Stimulated activated CD8-positive, alpha-beta memory T cell treated with anti-CD3 and anti-CD28 coated beads, Interleukin-4, amount 100 ng/mL, for 48 hours (primary cell): ENCODE measurements at regions not wholly inside any gene's neighbourhood (a gene's known extent, or its start where the extent isn't known, plus 50 kb on each side); places are given as distances from the start of the nearest gene placed in this dataset.

Source experiments
- DNase-seq: peaks from one replicate; pipeline ENCODE4 v3.0.0-alpha.2; 2020

GRCh38 chr13:39100996-39101738 lies 62.9 kb downstream of the NHLRC3 start:
- DNase-seq, result no peak

- no peak for DNase-seq
These were observed 64.8 kb downstream of the NHLRC3 start for GRCh38 chr13:39102981-39103490.

DNA sequence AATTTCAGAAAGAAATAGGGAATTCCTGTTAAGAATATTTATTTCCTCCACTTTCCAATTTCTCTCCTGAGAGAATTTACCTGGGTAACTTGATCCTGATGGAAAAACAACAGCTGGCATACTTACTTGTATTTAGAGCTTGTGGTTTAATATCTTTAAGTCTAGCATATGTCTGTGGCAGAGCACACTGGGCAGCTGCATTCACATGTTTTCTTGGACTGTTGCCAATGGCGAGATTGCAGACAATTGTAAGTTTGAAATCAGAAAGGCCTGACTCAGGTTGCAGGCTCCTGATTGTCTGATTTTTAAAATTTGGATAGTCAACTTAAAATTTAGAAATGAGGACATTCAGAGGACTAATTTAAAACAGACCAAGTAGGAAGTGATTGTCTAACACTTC lies 66.9 kb downstream of the NHLRC3 start:
- DNase-seq, result no peak

- no peak for DNase-seq
These were observed 68.2 kb downstream of the NHLRC3 start for GRCh38 chr13:39106216-39107005.

- no peak for DNase-seq
These were observed 69.3 kb downstream of the NHLRC3 start for GRCh38 chr13:39107561-39107960.

GRCh38 chr13:39108783-39109182 lies 70.5 kb downstream of the NHLRC3 start:
- no peak for DNase-seq

DNA sequence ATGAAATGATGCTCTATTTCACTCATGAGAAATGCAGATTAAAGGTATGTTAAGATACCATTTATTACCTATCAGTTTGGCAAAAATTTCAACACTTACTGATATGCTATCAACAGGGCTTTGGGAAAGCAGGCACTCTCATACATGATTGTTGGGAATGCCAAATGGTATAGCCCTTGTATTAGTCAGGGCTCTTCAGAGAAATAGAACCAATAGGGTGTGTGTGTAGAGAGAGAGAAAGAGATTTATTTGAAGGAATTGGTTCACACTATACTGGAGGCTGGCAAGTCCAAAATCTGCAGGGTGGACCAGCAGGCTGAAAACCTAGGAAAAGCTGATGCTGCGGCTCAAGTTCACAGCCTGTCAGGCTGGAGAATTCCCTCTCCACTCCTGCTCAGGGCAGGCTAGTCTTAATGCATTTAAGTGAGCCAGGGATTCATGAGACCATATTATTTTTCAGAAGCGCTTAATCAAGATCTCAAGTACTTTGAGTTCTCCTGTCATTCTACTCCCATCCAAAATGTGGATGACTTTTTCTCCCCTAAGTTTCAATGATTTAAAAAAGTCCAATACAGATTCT lies 72.4 kb downstream of the NHLRC3 start:
- no peak for DNase-seq

GRCh38 chr13:39111145-39111544 lies 72.9 kb downstream of the NHLRC3 start:
- no peak for DNase-seq

DNA sequence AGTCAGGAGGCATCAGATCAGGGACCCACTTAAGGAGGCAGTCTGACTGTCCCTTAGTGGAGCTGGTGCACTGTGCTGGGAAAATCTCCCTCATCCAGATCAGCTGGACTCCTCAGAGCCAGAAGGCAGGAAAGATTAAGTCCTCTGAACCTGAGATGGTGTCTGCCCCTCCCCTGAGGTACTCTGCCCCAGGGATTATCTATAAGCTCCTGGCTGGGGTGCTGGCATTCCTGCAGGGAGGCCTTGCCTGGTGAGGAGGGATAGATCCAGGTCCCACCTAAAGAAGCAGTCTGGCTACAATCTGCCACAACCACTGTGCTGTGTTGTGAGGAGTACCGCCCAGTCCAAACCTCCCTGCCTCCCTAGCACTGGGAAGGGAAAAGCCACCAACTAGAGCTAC lies 81.2 kb downstream of the NHLRC3 start:
- DNase-seq, result no peak

GRCh38 chr13:39123578-39123977 lies 85.3 kb downstream of the NHLRC3 start:
- DNase-seq, result no peak

DNA sequence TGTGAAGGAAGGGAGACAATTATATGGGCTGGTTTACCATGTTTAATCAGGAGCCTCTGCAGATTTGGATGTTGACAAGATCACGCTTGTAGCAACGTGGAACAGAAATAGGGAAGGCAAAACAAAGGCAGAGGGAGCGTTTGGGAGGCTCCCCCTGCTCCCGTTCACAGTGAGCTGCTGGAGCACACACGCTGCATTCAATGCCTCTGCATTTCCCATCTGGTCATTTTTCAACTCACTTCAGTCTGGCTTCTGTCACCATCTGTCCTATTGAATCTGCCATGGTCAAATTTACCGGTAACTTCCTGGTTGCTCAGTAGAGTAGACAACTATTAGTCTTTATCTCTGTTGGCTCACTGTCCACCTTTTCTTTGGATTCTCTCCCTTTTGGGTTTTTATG lies 91.0 kb downstream of the NHLRC3 start:
- no peak for DNase-seq

DNA sequence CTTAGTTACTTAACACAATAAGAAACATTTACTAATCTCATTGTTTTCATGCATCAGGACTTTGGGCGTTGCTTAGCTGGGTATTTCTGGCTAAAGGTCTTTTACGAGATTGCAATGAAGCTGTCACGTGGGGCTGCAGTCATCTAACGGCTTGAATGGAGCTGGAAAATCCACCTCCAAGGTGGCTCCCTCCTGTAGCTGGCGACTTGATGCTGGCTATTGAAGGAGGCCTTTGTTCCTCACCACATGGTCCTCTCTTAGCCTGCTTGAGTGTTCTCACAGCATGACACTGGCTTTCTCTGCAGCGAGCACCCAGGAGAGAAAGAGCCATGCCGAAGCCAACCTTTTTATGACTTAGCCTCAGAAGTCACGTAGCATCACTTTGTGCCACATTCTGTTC lies 92.0 kb downstream of the NHLRC3 start:
- no peak for DNase-seq

DNA sequence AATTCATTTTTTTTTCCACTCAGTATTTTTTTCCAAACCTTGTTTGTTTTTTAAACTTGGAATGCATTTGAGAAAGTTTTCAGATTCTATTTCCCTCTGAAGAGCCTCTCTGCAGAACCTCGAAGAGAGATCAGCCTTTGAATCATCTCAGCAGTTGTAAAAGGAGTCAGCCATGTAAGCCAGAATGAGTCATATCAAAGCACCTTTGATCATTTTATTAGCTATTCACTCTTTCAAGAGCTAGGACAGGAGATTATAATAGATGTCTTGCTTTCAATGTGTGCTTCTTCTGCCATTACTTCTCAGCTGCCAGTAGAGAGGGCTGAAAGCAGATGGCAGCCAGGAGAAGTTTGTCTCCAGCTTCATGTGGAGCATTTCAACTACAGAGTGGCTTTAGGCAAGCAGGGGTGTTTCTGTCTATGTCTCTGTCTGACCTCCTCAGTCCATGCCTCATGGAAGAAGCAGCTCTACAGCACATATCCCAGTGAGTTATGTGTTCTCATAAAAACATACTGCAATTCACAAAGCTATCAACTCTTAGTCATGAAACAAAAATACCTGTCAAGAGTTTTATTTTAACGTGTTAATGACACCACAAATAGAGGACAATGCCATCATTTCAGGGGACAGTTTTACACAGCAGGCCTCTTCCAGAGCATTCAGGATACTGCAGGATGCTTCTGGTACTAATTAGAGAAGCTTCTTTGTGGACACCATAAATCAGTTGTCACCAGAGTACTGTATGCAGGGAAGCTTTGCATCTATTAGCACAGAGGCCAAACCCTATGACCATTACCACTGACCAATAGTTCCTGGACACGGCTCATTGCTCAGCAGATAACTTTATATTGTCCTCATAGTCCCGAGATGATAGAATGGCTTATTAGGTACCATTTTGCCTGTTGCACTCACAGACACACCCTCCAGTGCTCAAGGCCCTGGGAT lies 94.3 kb downstream of the NHLRC3 start:
- no peak for DNase-seq

DNA sequence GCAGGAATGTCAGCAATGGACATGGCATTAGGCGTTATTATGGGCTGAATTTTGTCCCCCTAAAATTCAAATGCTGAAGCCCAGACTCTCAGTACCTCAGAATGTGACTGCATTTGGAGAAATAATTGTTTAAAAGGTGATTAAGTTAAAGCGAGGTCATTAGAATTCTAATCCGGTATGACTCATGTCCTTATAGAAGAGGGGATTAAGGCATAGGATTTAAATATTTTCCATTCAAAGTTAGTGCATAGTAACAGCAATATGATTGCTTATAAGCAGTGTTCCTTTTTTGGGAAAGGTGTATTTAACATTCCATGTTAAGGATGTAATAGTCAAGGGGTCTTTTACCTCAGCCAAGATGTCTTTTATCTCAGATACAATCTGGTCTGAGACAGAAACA lies 95.5 kb downstream of the NHLRC3 start:
- no peak for DNase-seq

DNA sequence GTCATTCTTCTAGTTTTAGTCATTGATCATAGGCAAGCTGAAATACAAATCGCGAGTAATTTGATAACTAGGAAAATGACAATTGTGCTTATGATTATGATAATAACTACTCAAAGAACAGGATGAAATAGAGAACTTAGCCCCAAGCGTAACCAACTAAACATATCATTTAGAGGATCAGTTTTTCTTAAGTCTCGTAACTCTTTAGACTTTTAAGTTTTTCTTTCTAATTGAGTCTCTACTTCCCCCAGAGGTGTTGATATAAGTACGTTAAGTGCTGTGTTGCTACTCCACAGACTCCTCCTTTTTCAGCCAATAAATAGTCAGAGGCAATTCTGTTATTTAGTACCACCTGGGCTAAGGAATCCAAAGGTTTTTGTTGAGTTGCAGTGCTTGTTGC lies 96.3 kb downstream of the NHLRC3 start:
- no peak for DNase-seq

- no peak for DNase-seq
These were observed 106.1 kb downstream of the NHLRC3 start for GRCh38 chr13:39144391-39144790.

DNA sequence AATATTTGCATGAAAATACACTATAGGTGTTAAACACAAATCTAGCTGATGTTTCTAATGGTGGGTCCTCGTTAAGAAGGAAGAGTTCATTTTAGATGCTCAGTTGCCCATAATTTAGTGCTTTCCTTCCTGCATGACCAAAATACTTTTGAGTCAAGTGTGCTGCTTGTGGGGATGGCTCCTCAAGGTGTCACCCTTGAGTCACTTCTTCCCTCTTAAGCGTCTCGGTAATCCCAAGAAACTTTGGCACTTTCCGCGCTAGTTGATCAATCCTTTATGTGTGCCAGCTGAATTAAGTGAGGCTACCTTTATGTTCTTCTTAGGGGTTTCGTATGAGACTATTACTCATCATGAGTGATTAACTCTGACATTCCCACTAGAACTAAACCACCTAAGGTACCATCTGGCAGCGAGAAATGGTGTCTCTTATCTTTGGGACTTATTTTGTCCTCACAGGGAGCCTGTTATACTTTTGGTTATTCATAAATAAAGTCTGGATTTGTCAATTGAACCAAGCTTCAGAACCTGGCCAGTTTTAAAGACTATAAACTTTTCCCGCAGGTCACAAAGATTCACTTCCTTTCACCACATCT lies 106.8 kb downstream of the NHLRC3 start:
- peak; percentile 38 for DNase-seq

DNA sequence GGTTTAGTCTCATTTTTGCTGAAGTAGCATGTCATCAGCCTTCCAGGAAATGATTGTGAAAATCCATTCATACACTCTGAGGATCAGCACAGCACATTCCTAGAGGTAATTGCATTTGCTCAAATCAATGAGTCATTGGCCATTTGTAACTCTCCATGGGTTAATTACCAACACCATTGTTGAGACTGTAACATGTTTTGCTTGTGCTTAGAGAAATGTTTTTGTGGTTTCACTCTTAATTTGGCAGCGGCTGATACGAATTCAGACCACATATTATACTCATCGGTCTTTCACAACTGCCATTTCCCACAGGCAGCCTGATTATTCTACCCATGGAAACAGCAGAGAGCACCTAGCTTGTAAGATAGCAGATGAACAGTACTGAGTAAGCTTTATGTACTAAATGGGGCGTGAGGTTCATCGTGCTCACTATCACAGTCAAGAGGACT lies 110.3 kb downstream of the NHLRC3 start:
- DNase-seq, result peak; percentile 31

DNA sequence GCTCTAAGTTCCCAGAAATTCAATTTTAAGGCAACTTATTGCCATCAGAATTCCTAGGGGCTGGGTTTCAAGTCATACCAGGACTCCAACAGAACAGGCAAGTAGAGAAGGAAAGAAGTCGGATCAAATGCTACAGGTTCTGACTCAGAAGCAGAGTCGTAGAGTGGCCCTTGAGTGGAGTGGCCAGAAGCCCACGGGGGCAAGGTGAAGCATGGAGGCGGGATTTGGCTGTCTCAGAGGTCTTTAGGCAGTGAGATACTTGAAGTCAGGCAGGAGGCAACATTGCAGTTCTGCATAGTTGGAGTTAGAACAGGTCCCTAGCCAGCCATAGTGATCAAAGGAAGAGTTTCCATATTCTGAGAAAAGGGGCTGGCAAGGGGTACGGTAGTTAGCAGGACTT lies 111.6 kb downstream of the NHLRC3 start:
- DNase-seq, result no peak

GRCh38 chr13:39154041-39154440 lies 115.8 kb downstream of the NHLRC3 start:
- no peak for DNase-seq

GRCh38 chr13:39159393-39159792 lies 121.1 kb downstream of the NHLRC3 start:
- no peak for DNase-seq

DNA sequence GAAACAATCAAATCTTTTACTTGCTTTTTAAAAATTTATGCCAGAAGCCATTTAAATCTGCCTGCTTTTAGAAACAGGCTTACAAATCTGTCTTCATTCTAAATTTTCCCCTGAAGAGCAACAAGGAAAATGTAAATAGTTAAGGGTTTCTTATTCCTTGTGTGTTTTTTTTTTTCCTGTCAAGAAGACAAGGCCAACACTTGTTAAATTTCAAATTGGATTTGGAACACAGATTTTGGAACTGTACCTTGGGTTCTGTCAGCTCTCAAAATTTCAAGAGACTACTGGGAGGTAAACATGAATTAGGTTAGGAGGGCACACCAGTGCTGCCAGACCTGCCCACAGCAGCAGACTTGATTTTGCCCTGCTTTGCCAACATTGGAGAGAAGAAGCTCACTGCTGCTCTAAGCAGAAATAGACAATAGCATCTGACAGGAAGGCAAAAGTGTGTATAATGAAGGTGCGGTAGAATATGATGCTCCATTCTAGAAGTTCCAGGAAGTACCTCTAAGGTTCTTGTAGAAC lies 121.7 kb downstream of the NHLRC3 start:
- no peak for DNase-seq
